IMR-90 (cell line): ENCODE measurements at regions not wholly inside any gene's neighbourhood (a gene's known extent, or its start where the extent isn't known, plus 50 kb on each side); places are given as distances from the start of the nearest gene placed in this dataset.

ENCODE experiments used
- CTCF ChIP-seq: conservative IDR thresholded peaks from 2 replicates; pipeline ENCODE4 v1.5.1; 2012; ENCODE audit warnings: mild to moderate bottlenecking, low read depth, low read length, improper control_type of control experiment
- MXI1 ChIP-seq: IDR thresholded peaks from 2 replicates; pipeline ENCODE4 v1.6.1; 2012; ENCODE audit warnings: low read depth, mild to moderate bottlenecking, low read length, moderate library complexity, borderline replicate concordance
- POLR2A ChIP-seq: IDR thresholded peaks from 2 replicates; pipeline ENCODE4 v1.6.1; 2012; ENCODE audit warnings: mild to moderate bottlenecking, low read depth, low read length

- TF ChIP-seq CTCF (no peak), POLR2A (no peak; the same call in 1 of the 2 replicates), MXI1 (peak; percentile 45; the same call in 1 of the 2 replicates)
These were observed 64.9 kb downstream of the MCFD2 start for GRCh38 chr2:46850742-46851141.
